ENCODE measurements at regions not wholly inside any gene's neighbourhood (a gene's known extent, or its start where the extent isn't known, plus 50 kb on each side); places are given as distances from the start of the nearest gene placed in this dataset.

DNA sequence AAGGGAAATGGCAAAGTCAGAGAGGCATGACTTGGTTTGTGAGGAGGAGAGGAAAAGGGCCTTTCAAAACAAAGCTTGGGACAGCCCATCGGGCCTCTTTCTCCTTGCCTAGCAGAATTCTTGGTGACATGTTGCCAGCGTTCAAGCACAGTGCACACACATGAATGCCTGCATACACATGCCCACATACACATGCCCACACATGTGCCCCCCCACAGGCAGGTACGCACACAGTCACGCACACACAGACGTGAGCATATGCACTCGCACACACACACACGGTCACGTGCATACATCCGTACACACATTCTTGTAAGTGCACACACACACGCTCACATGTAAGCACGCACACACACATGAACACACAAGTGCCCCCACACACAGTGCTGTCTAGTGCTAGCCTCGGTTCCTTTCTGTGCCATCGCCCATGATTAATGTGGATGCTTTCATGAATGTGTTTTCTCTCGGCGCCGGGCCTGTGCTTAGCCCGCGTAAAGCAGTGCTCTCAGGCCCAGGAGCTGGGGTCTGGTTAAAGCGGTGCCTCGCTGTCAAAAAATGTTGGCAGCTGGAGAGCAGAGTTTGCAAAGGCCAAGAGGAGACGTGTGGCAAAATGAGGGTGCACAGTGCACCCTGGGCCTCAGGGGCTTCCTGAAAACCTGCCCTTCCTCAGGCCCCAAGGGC, 328.8 kb upstream of the DIO3 start:
- Histone ChIP-seq H3K4me3 (no peak overlapping the region), H3K36me3 (no peaks in the 10 kb centered on the region), H3K9me3 (replicated peaks) (no peaks in the 10 kb centered on the region), H3K27me3 (ENCODE audit: low read depth) (peaks cover 47% of the 10 kb centered on the region), H3K27ac (replicated peaks) (no peak overlapping the region), H3K4me1 (no peaks in the 10 kb centered on the region)
- TF ChIP-seq, protein P1, sequence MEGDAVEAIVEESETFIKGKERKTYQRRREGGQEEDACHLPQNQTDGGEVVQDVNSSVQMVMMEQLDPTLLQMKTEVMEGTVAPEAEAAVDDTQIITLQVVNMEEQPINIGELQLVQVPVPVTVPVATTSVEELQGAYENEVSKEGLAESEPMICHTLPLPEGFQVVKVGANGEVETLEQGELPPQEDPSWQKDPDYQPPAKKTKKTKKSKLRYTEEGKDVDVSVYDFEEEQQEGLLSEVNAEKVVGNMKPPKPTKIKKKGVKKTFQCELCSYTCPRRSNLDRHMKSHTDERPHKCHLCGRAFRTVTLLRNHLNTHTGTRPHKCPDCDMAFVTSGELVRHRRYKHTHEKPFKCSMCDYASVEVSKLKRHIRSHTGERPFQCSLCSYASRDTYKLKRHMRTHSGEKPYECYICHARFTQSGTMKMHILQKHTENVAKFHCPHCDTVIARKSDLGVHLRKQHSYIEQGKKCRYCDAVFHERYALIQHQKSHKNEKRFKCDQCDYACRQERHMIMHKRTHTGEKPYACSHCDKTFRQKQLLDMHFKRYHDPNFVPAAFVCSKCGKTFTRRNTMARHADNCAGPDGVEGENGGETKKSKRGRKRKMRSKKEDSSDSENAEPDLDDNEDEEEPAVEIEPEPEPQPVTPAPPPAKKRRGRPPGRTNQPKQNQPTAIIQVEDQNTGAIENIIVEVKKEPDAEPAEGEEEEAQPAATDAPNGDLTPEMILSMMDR (IDR thresholded peaks at IDR 0.05; ENCODE audit: borderline replicate concordance) = no peak
- intact Hi-C loops (cut with micrococcal nuclease) = no loop called here
- DNase-seq = no peak

DNA sequence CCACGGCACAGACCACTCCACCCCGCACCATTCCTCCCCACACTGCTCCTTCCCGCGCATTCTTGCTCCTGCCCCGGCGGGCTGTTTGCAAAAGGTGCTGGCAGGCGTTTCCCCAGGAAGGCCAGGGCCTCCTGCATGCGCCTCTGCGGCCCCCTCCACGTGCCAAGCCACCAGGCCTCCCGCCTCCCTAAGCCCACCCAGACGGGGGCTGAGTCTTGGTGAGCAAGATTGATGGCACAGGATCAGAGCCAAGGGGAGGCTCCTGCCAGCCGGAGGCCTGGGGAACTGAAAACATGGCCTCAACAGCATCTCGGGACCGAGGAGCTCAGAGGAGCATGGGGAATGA, 328.3 kb upstream of the DIO3 start:
- DNase-seq = no peak
- intact Hi-C loops (cut with micrococcal nuclease) = no loop called here
- Histone ChIP-seq H3K9me3 (replicated peaks) (no peaks in the 10 kb centered on the region), H3K4me1 (no peaks in the 10 kb centered on the region), H3K27me3 (ENCODE audit: low read depth) (peaks cover 51% of the 10 kb centered on the region), H3K36me3 (no peaks in the 10 kb centered on the region), H3K27ac (replicated peaks) (no peak overlapping the region), H3K4me3 (no peak overlapping the region)
- TF ChIP-seq, protein P1 (IDR thresholded peaks at IDR 0.05; ENCODE audit: borderline replicate concordance) = no peak

DNA sequence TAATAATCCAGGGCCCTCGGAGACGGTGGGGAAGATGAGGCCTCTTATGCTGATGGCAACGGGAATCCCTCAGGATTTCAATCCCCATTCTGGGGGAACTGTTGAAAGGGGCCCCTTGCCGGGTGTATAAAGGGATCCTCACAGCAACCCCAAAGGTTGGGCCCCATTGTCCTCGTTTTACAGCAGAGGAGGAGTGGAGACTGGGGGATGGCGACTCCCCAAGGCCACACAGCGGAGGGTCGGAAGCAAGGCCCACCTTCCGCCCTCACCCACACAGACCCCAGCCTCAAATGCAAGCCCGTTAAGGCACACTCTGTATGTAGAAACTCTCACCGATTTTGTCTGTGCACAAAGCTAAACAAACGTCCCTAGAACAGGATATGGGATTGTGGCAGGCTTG, 327.9 kb upstream of the DIO3 start:
- intact Hi-C loops (cut with micrococcal nuclease) = no loop called here
- Histone ChIP-seq H3K9me3 (replicated peaks) (no peaks in the 10 kb centered on the region), H3K36me3 (no peaks in the 10 kb centered on the region), H3K27me3 (ENCODE audit: low read depth) (peaks cover 55% of the 10 kb centered on the region), H3K27ac (replicated peaks) (no peak overlapping the region), H3K4me1 (no peaks in the 10 kb centered on the region), H3K4me3 (no peak overlapping the region)
- TF ChIP-seq, protein P1 (IDR thresholded peaks at IDR 0.05; ENCODE audit: borderline replicate concordance) = no peak
- DNase-seq = no peak

DNA sequence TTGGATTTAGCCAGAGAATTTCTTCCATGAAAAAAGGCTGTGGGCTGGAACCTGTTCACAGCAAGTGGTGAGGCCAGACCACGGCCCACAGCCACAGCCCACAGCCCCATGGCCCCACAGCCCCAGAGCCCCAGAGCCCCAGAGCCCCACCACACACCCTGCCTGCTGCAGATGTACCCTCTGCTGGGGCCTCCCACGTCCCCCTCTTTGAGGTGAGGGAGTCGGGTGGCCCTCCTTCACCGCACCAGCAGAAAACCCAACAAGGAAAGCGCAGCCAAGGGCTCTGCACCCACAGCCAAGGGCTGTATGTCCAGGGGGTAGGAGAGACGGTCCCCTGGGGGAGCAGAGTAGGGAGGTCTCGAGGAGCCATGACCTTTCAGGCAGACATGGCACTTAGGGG, 327.5 kb upstream of the DIO3 start:
- Histone ChIP-seq H3K9me3 (replicated peaks) (no peaks in the 10 kb centered on the region), H3K4me1 (no peaks in the 10 kb centered on the region), H3K27me3 (ENCODE audit: low read depth) (peaks cover 59% of the 10 kb centered on the region), H3K27ac (replicated peaks) (no peak overlapping the region), H3K36me3 (no peaks in the 10 kb centered on the region), H3K4me3 (no peak overlapping the region)
- DNase-seq = no peak
- TF ChIP-seq, protein P1 (IDR thresholded peaks at IDR 0.05; ENCODE audit: borderline replicate concordance) = no peak
- intact Hi-C loops (cut with micrococcal nuclease) = no loop called here

DNA sequence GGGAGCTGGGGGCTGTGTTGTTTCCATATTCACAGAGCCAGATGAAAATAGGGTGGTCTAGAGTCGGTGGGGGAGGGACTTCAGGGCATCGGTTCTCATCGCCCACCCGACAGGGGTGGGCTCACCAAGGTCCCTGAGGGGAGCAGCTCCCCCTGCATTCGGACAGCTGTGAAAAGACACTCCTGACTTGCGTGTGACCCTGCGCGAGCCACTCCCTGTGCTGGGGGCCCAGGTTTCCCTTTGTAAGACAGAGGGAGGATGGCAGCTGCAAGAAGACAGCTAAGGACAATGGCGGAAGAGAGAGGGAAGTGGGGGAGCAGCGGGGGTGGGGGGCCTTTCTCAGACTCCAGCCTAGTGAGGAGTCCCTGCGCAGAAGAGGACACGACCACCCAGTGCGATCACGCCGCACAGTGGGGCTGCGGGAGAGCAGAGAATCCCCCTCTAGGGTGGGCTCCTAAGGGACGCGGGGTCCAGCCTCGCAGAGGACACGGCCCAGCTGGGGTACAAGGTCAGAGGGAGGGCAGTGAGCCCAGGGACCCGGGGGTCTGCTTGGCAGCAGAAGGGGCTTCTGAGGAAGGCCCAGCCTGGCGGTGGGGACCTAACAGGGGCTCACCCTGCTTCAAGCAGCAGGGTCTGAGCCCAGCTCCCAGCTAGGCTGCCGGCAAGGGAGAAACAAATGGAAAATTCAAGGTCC, 326.9 kb upstream of the DIO3 start:
- H3K9me3 ChIP-seq (replicated peaks) = no peaks in the 10 kb centered on the region
- H3K27ac ChIP-seq (replicated peaks) = no peak overlapping the region
- TF ChIP-seq, protein P1 (IDR thresholded peaks at IDR 0.05; ENCODE audit: borderline replicate concordance) = no peak
- no peaks in the 10 kb centered on the region for H3K4me1 ChIP-seq
- DNase-seq = no peak
- no peaks in the 10 kb centered on the region for H3K36me3 ChIP-seq
- intact Hi-C loops (cut with micrococcal nuclease) = no loop called here
- peaks cover 65% of the 10 kb centered on the region for H3K27me3 ChIP-seq (ENCODE audit: low read depth)
- no peak overlapping the region for H3K4me3 ChIP-seq
